ENCODE measurements at regions not wholly inside any gene's neighbourhood (a gene's known extent, or its start where the extent isn't known, plus 50 kb on each side); places are given as distances from the start of the nearest gene placed in this dataset.
"Not testable (repeated sequence)": the region's sequence is repeated elsewhere in the genome, so short reads cannot be mapped to it uniquely, and the experiment has no call there.

DNA sequence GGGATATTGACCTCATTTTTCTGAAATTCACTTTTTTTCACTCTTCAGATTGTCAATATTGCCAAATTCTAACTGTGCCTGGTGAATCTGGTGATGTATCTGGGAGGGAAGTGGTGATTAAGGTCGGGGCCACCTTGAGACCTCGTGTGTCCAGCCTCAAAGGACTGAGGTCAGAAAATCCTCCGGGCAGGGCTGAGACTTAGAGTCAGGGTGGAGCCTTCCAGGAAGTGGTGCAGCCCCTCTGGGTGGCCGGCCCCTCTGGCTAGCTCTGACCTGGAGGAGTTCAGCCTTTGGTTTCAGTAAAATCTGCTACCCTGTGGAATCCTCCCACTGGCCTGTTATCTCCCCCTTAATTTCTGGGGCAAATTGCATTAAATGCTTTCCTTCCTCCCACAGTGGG is 175.7 kb downstream of the TRIM43 start:
- TF ChIP-seq, protein P1, sequence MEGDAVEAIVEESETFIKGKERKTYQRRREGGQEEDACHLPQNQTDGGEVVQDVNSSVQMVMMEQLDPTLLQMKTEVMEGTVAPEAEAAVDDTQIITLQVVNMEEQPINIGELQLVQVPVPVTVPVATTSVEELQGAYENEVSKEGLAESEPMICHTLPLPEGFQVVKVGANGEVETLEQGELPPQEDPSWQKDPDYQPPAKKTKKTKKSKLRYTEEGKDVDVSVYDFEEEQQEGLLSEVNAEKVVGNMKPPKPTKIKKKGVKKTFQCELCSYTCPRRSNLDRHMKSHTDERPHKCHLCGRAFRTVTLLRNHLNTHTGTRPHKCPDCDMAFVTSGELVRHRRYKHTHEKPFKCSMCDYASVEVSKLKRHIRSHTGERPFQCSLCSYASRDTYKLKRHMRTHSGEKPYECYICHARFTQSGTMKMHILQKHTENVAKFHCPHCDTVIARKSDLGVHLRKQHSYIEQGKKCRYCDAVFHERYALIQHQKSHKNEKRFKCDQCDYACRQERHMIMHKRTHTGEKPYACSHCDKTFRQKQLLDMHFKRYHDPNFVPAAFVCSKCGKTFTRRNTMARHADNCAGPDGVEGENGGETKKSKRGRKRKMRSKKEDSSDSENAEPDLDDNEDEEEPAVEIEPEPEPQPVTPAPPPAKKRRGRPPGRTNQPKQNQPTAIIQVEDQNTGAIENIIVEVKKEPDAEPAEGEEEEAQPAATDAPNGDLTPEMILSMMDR (IDR thresholded peaks at IDR 0.05; ENCODE audit: control extremely low read depth in 1 of 3, insufficient read depth in 1 of 3, low read depth in 1 of 3, low read length in 3 of 3) = not testable (repeated sequence)
- not testable (repeated sequence) for TF ChIP-seq EZH2 (IDR thresholded peaks at IDR 0.05; ENCODE audit: low read depth, low read length, severe bottlenecking)

All from H1 (cell line).